Endothelial cell of umbilical vein (primary cell): ENCODE measurements at regions not wholly inside any gene's neighbourhood (a gene's known extent, or its start where the extent isn't known, plus 50 kb on each side); places are given as distances from the start of the nearest gene placed in this dataset.

Experiments
- BruUV-seq: library from RNA; stranded (reverse); fragments of 400-500 nt; replicated peaks from 2 replicates; lab custom pipeline; 2021; lab: Mats Ljungman, UMichigan
- CTCF ChIA-PET: fragments of 300-600, 350-600 bp; sonication (Branson Sonifier 250); formaldehyde crosslinking; loops from one replicate; lab custom pipeline; 2021; ENCODE audit warnings: antibody characterized with exemption, inconsistent platforms; lab: Charles Lee
- POLR2A ChIA-PET: fragments of 300-600, 350-600 bp; sonication (Branson Sonifier 250); formaldehyde crosslinking; loops from one replicate; lab custom pipeline; 2021; ENCODE audit warnings: antibody characterized with exemption, inconsistent platforms; lab: Charles Lee
- DNase-seq: peaks from one replicate; pipeline ENCODE4 v3.0.0-alpha.2; 2011; ENCODE audit warnings: low read depth, low spot score
- FAIRE-seq: peaks from 2 replicates; lab custom pipeline; 2011; peaks lifted over from hg19 to GRCh38; lab: Jason Lieb, UNC
- H2AFZ ChIP-seq: 2 replicates; pipeline ENCODE4 v1.6.0; 2012; ENCODE audit warnings: low read depth, low read length, control low read depth, inconsistent platforms
- H3K27ac ChIP-seq: 2 replicates; pipeline ENCODE4 v1.5.1; 2011; ENCODE audit warnings: low read depth, mild to moderate bottlenecking, control low read depth, low read length, moderate library complexity; ENCODE audit not compliant: insufficient read depth
- H3K27me3 ChIP-seq, 2 experiments: 2 replicates each; pipeline versions ENCODE4 v1.6.0 to v1.6.1; 2011; ENCODE audit warnings: low read length in 2 of 2, mixed read lengths in 1 of 2; ENCODE audit not compliant: control insufficient read depth in 2 of 2, insufficient read depth in 2 of 2
- H3K36me3 ChIP-seq, 2 experiments: 2 replicates in 1 of 2; 3 replicates in 1 of 2; pipeline ENCODE4 v1.5.1; 2011; ENCODE audit warnings: low read length in 2 of 2, mild to moderate bottlenecking in 1 of 2, moderate library complexity in 1 of 2; ENCODE audit not compliant: control insufficient read depth in 2 of 2, insufficient read depth in 2 of 2; ENCODE audit errors: extremely low read depth in 1 of 2
- H3K4me1 ChIP-seq: 3 replicates; pipeline ENCODE4 v1.5.1; 2011; ENCODE audit warnings: mild to moderate bottlenecking, low read length; ENCODE audit not compliant: control insufficient read depth, insufficient read depth; ENCODE audit errors: extremely low read depth
- H3K4me2 ChIP-seq: 2 replicates; pipeline ENCODE4 v1.6.1; 2011; ENCODE audit warnings: low read length, control low read depth, mixed read lengths; ENCODE audit not compliant: insufficient read depth
- H3K4me3 ChIP-seq, 3 experiments: fragments of 200-600 bp in 1 of 3; sonication (generic), shearing (Covaris generic) in 1 of 3; replicated peaks in 1 of 3; 2 replicates each; pipeline ENCODE4 v1.5.1; 2011 to 2016; ENCODE audit warnings: control low read depth in 3 of 3, low read length in 3 of 3, mild to moderate bottlenecking in 2 of 3, inconsistent platforms in 1 of 3, low read depth in 1 of 3, moderate library complexity in 1 of 3; ENCODE audit not compliant: insufficient read depth in 1 of 3
- H3K79me2 ChIP-seq: 2 replicates; pipeline ENCODE4 v1.6.0; 2012; ENCODE audit warnings: low read length, inconsistent platforms; ENCODE audit not compliant: control insufficient read depth, insufficient read depth
- H3K9ac ChIP-seq: replicated peaks from 2 replicates; pipeline ENCODE3; 2011; ENCODE audit warnings: low read length, control low read depth; ENCODE audit not compliant: insufficient read depth; ENCODE audit errors: extremely low read depth
- H3K9me1 ChIP-seq: replicated peaks from 3 replicates; pipeline ENCODE4 v1.6.0; 2011; ENCODE audit warnings: mild to moderate bottlenecking, low read length; ENCODE audit not compliant: control insufficient read depth, insufficient read depth; ENCODE audit errors: extremely low read depth
- H3K9me3 ChIP-seq: replicated peaks from 2 replicates; pipeline ENCODE4 v1.5.1; 2012; ENCODE audit warnings: low read length, inconsistent platforms; ENCODE audit not compliant: control insufficient read depth, insufficient read depth
- H4K20me1 ChIP-seq: replicated peaks from 2 replicates; pipeline ENCODE3; 2011; ENCODE audit warnings: mild to moderate bottlenecking, low read length; ENCODE audit not compliant: control insufficient read depth, insufficient read depth; ENCODE audit errors: extremely low read depth
- CTCF ChIP-seq, 2 donors: IDR thresholded peaks; 1 replicate in 1 of 2; 2 replicates in 1 of 2; pipeline ENCODE4 v1.5.1; 2011; ENCODE audit warnings: low read length in 2 of 2, mild to moderate bottlenecking in 2 of 2, moderate library complexity in 2 of 2, control low read depth in 1 of 2, inconsistent platforms in 1 of 2, low read depth in 1 of 2; ENCODE audit not compliant: insufficient read depth in 1 of 2; ENCODE audit errors: extremely low read depth in 1 of 2
- EZH2 ChIP-seq: IDR thresholded peaks from 2 replicates; pipeline ENCODE4 v1.6.1; 2012; ENCODE audit warnings: borderline replicate concordance, low read depth, mild to moderate bottlenecking, moderate library complexity, low read length, inconsistent platforms; ENCODE audit not compliant: severe bottlenecking
- FOS ChIP-seq: IDR thresholded peaks from 2 replicates; pipeline ENCODE4 v1.6.1; 2011; ENCODE audit warnings: mild to moderate bottlenecking, low read length, moderate library complexity, borderline replicate concordance; ENCODE audit not compliant: insufficient read depth
- GATA2 ChIP-seq: IDR thresholded peaks from 2 replicates; pipeline ENCODE4 v1.7.0; 2011; ENCODE audit warnings: low read depth, mild to moderate bottlenecking, moderate library complexity, mixed read lengths, low read length; ENCODE audit not compliant: insufficient read length, insufficient read depth
- JUN ChIP-seq: IDR thresholded peaks from 2 replicates; pipeline ENCODE4 v1.6.1; 2011; ENCODE audit warnings: borderline replicate concordance, low read depth; ENCODE audit not compliant: insufficient read length, insufficient read depth
- MAX ChIP-seq: IDR thresholded peaks from 2 replicates; pipeline ENCODE4 v1.6.1; 2011; ENCODE audit not compliant: insufficient read depth, insufficient read length
- MYC ChIP-seq: IDR thresholded peaks from one replicate; pipeline ENCODE4 v1.6.1; 2011; ENCODE audit warnings: mild to moderate bottlenecking, low read depth, low read length
- POLR2A ChIP-seq: IDR thresholded peaks from 2 replicates; pipeline ENCODE4 v1.6.1; 2012; ENCODE audit warnings: low read depth, mild to moderate bottlenecking, control low read depth, low read length
- POLR2AphosphoS5 ChIP-seq: IDR thresholded peaks from 2 replicates; pipeline ENCODE4 v1.6.1; 2012; ENCODE audit warnings: low read depth, mild to moderate bottlenecking, control low read depth, low read length, moderate library complexity; ENCODE audit not compliant: insufficient read depth
- dilution Hi-C: fragments of 300-500 bp; cut with MboI; formaldehyde crosslinking; loops from one replicate; pipeline ENCODE4 v1.15.0; 2019; ENCODE audit warnings: low sequenced_read_pairs; ENCODE audit not compliant: extremely low pct_ligation_motif_present
- intact Hi-C: fragments of 100-400 bp; cut with micrococcal nuclease; formaldehyde crosslinking; loops from one replicate; pipeline ENCODE4 v1.10.0; 2022

GRCh38 chr20:46797206-46797605 lies 87.8 kb downstream of the SLC2A10 start:
- Histone ChIP-seq H2AFZ (no peak overlapping the region), H3K9me1 (no peaks in the 10 kb centered on the region), H4K20me1 (no peaks in the 10 kb centered on the region), H3K36me3 (no peaks in the 10 kb centered on the region), H3K27me3 (no peaks in the 10 kb centered on the region), H3K9ac (no peak overlapping the region), H3K79me2 (no peaks in the 10 kb centered on the region), H3K4me3 (no peak overlapping the region), H3K9me3 (no peaks in the 10 kb centered on the region), H3K4me1 (no peaks in the 10 kb centered on the region), H3K4me2 (no peak overlapping the region), H3K27ac (no peak overlapping the region)
- no peak for FAIRE-seq
- dilution Hi-C loops: no loop called here
- TF ChIP-seq JUN: no peak
- TF ChIP-seq MAX: no peak
- no peak for TF ChIP-seq MYC
- TF ChIP-seq GATA2: no peak
- no peak for TF ChIP-seq EZH2
- no peak for TF ChIP-seq CTCF (IDR thresholded peaks at IDR 0.05; ENCODE audit: extremely low read depth in 1 of 2, insufficient read depth in 1 of 2, low read depth in 1 of 2, low read length in 2 of 2)
- TF ChIP-seq POLR2AphosphoS5: no peak
- no peak for TF ChIP-seq POLR2A
- no peak for TF ChIP-seq FOS
- ChIA-PET CTCF (no interaction called here), POLR2A (no interaction called here)
- no peak for DNase-seq
- intact Hi-C loops: no loop called here
- BruUV-seq: no TSS peak
